Vagina (tissue), 2 donors: ENCODE measurements at regions not wholly inside any gene's neighbourhood (a gene's known extent, or its start where the extent isn't known, plus 50 kb on each side); places are given as distances from the start of the nearest gene placed in this dataset.

Experiments used
- POLR2A ChIP-seq, 2 donors: fragments of 450-650 bp; IDR thresholded peaks; one replicate each; pipeline ENCODE4 v1.6.1; 2017; ENCODE audit warnings: antibody characterized with exemption in 2 of 2, mild to moderate bottlenecking in 2 of 2, moderate library complexity in 2 of 2
- POLR2AphosphoS5 ChIP-seq, 2 donors: sonication (generic); formaldehyde crosslinking; IDR thresholded peaks; one replicate each; pipeline ENCODE4 v1.9.0; 2017; ENCODE audit warnings: antibody characterized with exemption in 2 of 2, mild to moderate bottlenecking in 2 of 2, low read depth in 1 of 2; ENCODE audit not compliant: insufficient read depth in 1 of 2
- TF ChIP-seq, protein P1 (sequence below), 3 experiments: fragments of 450-650 bp in 2 of 3; fragments of 200-600 bp in 1 of 3; sonication (generic) in 1 of 3; IDR thresholded peaks; one replicate each; pipeline ENCODE4 v1.5.1; 2017 to 2019; ENCODE audit warnings: antibody characterized with exemption in 3 of 3, mild to moderate bottlenecking in 2 of 3, moderate library complexity in 2 of 3

DNA sequence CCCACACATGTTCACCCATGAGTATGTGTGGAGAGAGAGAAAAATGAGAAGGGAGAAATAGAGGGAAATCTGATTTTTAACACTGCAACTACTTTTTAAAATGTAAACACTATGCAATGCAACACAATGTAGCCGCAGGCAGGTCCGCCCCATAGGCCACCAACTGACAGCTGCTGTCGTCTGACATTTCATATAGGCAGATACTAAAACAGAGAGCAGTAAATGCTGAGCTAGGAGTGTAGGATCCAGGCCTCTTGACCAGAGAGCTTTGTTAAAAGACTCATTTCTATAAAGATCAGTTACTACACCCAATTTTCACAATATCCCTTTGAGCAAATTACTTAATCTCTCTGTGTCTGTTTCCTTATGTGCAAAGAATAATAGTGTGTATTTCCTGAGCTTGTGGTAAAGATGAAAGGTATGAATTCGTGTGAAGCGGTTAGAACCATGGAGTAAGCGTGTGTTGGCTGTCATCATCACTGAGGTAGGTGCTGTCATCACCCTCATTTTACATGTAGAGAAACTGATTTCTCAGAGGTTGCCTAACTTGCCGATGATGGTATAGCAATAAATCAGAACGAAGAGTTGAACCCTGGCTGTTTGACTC is 55.2 kb upstream of the PDE8B start:
- TF ChIP-seq POLR2AphosphoS5 (IDR thresholded peaks at IDR 0.05; ENCODE audit: insufficient read depth in 1 of 2, low read depth in 1 of 2) (no peak), POLR2A (IDR thresholded peaks at IDR 0.05) (no peak)
- TF ChIP-seq, protein P1, sequence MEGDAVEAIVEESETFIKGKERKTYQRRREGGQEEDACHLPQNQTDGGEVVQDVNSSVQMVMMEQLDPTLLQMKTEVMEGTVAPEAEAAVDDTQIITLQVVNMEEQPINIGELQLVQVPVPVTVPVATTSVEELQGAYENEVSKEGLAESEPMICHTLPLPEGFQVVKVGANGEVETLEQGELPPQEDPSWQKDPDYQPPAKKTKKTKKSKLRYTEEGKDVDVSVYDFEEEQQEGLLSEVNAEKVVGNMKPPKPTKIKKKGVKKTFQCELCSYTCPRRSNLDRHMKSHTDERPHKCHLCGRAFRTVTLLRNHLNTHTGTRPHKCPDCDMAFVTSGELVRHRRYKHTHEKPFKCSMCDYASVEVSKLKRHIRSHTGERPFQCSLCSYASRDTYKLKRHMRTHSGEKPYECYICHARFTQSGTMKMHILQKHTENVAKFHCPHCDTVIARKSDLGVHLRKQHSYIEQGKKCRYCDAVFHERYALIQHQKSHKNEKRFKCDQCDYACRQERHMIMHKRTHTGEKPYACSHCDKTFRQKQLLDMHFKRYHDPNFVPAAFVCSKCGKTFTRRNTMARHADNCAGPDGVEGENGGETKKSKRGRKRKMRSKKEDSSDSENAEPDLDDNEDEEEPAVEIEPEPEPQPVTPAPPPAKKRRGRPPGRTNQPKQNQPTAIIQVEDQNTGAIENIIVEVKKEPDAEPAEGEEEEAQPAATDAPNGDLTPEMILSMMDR (IDR thresholded peaks at IDR 0.05) = no peak
